GM12873 (cell line): ENCODE measurements at regions not wholly inside any gene's neighbourhood (a gene's known extent, or its start where the extent isn't known, plus 50 kb on each side); places are given as distances from the start of the nearest gene placed in this dataset.

Experiments used
- TF ChIP-seq, protein P1 (sequence below): IDR thresholded peaks from 2 replicates; pipeline ENCODE4 v1.5.1; 2012; ENCODE audit warnings: low read depth, mild to moderate bottlenecking, moderate library complexity, low read length, control low read depth; ENCODE audit not compliant: insufficient read depth; ENCODE audit errors: missing control alignments

DNA sequence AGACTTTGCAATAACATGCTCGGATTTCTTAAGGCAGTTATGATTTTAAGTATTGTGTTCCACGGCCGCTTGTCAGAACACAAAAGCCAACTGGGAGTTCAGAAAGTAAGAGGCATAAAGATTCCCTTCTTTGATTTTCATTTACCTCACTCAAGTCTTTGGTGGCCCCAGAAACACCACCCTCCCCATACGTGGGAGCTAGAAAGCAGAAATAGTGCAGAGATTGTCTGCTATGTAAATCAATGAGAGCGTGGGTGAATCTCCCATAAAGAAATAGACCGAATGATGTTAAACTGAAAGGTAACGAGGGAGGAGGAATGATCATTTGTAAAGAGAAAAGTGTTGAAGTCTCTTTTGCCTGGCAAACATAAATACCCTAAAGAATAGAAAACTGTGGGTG lies 322.1 kb upstream of the ETAA1 start:
- TF ChIP-seq, protein P1, sequence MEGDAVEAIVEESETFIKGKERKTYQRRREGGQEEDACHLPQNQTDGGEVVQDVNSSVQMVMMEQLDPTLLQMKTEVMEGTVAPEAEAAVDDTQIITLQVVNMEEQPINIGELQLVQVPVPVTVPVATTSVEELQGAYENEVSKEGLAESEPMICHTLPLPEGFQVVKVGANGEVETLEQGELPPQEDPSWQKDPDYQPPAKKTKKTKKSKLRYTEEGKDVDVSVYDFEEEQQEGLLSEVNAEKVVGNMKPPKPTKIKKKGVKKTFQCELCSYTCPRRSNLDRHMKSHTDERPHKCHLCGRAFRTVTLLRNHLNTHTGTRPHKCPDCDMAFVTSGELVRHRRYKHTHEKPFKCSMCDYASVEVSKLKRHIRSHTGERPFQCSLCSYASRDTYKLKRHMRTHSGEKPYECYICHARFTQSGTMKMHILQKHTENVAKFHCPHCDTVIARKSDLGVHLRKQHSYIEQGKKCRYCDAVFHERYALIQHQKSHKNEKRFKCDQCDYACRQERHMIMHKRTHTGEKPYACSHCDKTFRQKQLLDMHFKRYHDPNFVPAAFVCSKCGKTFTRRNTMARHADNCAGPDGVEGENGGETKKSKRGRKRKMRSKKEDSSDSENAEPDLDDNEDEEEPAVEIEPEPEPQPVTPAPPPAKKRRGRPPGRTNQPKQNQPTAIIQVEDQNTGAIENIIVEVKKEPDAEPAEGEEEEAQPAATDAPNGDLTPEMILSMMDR, result no peak

DNA sequence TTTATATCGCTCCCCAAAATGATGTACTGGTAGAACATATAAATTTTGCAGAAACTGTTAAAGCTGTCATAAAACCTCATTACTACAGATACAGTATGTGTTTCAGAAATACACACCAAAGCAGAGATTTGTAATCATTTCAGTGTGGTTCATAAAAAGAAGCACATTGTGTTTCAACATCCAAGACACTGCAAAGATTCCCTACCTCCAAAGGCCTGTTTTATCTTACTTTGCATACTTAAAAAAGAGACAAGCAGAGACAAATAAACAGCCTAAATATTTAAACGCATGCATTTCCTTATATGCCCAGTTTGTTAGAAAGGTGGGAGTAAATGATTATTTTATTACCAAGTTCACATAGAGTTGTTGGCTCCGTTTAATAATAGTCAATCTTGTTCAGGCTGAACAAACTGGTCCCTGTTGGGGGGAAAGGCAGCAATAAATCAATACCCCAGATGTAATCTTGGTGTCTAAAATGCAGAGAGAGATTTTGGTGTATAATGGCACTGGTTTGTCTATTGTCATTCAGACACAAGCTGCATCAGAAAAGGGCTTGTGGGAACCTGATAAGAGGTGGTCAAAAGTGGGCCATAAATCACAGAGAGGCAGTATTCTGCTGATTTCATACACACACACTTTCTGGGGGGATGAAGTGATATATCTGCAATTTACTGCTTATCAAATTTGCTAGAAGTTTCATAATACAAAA lies 321.4 kb upstream of the ETAA1 start:
- TF ChIP-seq, protein P1, result no peak

DNA sequence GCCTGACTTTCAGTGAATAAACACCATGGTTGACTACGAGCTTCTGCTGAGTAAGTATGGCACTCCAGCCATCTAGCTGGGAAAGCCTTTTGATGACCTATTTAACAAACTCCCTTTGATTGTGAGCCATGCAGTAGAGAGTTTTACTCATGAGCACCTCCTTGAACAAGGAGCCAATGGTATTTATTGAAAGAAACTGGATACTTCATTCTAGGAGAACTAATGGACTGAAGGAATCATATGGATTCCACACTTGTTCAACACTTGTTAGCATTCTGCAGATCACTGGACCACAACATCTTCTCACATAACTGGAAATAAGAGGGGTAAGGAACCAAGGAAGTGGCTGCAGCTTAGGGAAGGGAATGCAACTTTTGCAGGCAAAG lies 320.9 kb upstream of the ETAA1 start:
- TF ChIP-seq, protein P1, result no peak

DNA sequence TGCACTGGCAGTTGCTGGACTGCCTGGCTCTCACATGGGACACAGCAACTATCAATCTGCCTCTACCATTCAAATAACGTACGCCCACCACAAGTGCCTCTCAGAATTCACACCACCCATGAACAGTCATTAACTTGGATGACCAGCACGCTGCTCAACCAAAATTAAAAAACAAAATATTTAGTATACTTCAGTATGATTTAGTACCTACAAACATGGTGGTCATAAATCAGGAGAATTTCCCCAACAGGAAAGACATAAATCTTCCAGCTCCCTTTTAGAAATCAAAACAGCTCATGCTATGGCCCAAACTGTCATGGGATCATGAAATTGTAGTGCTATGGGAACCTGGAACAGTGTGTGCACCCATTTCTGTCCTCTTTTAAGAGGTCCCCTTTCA lies 317.4 kb upstream of the ETAA1 start:
- TF ChIP-seq, protein P1, result no peak

DNA sequence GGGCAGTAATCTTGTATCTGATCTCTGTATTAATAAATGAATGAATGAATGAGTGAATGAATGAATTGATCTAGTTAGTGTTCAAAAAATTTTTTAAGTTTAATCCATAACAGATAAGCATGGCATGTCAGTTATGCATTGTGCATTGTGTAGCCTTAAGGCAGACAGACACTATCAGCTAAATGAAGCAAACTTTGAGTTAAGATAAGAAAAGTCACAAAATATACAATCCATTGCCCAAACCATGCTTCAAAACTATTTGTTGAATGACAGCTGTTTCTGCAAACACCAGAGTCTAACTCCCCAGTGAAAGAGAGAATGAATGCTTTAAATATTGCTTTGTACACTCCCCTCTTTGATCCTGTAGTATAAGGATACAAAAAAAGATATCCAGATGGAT lies 314.3 kb upstream of the ETAA1 start:
- TF ChIP-seq, protein P1, result no peak

DNA sequence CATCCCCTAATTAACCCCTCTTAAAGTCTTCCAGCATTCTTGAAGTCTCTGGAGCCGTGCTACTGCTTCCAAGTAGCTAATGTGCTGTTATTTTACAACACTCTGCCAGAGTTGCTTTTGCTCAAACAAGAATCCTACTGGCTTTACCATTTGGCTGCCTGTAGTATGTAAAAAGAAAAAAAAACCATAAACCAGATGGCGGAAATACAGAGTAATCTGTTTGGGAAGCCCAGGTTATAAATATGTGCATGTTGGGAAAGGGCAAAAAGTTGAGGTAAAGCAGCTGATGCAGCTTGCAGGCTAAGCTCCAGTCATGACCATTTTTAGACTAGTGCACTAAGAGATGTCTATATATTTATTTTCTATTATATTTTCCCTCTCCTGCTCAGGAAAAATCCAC lies 313.2 kb upstream of the ETAA1 start:
- TF ChIP-seq, protein P1, result no peak

DNA sequence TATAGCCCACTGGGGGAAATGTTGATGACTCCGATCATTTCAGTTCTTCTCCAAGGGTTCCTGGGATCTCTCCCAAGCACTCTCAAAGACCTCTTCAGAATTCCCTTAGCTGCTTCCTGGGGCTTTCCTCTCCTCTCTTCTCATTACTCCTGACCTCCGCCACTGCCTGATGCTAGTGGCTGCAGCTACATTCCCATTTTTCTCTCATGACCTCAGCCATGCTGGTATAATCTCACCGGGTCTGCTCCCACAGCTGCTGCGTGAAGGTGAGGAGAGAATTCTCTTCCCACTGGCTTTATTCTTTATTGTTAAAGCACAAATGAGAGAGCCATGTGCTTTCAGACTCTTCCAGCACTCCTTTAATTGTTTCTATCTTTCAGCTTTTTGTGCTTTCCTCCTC lies 312.0 kb upstream of the ETAA1 start:
- TF ChIP-seq, protein P1, result no peak
